Thyroid gland (tissue), 4 donors: ENCODE measurements at regions not wholly inside any gene's neighbourhood (a gene's known extent, or its start where the extent isn't known, plus 50 kb on each side); places are given as distances from the start of the nearest gene placed in this dataset.

Experiments used
- DNase-seq, 2 donors: peaks; one replicate each; pipeline ENCODE4 v3.0.0-alpha.2; 2019
- H3K27ac ChIP-seq, 3 donors: fragments of 200-600 bp; sonication (generic); 1 replicate in 2 of 3; 2 replicates in 1 of 3; pipeline ENCODE4 v1.5.1; 2016 to 2019; ENCODE audit warnings: mild to moderate bottlenecking in 1 of 3, moderate library complexity in 1 of 3
- H3K27me3 ChIP-seq: fragments of 200-600 bp; sonication (generic); one replicate; pipeline ENCODE4 v1.5.1; 2019
- H3K36me3 ChIP-seq, 2 donors: fragments of 200-600 bp; sonication (generic); one replicate each; pipeline ENCODE4 v1.5.1; 2016 to 2019
- H3K4me1 ChIP-seq, 2 donors: fragments of 200-600 bp; sonication (generic); one replicate each; pipeline ENCODE4 v1.5.1; 2017 to 2019
- H3K4me3 ChIP-seq, 3 donors: fragments of 200-600 bp; sonication (generic); replicated peaks in 1 of 3; 1 replicate in 2 of 3; 2 replicates in 1 of 3; pipeline ENCODE4 v1.5.1; 2016; ENCODE audit warnings: mild to moderate bottlenecking in 1 of 3
- H3K9me3 ChIP-seq: fragments of 200-600 bp; sonication (generic); one replicate; pipeline ENCODE4 v1.5.1; 2017
- CTCF ChIP-seq, 6 experiments: fragments of 200-600 bp in 3 of 6; fragments of 450-650 bp in 3 of 6; sonication (generic) in 3 of 6; IDR thresholded peaks; one replicate each; pipeline ENCODE4 v1.5.1; 2016 to 2019; ENCODE audit warnings: antibody characterized with exemption in 6 of 6, mild to moderate bottlenecking in 2 of 6, inconsistent platforms in 1 of 6, moderate library complexity in 1 of 6
- POLR2A ChIP-seq, 2 donors: fragments of 450-650 bp; IDR thresholded peaks; one replicate each; pipeline ENCODE4 v1.6.1; 2017; ENCODE audit warnings: antibody characterized with exemption in 2 of 2, mild to moderate bottlenecking in 2 of 2, moderate library complexity in 1 of 2
- WGBS, 2 donors: methylation state at CpG; one replicate each; pipeline ENCODE4 v1.1.5; 2017; 5-methylcytosine and 5-hydroxymethylcytosine counted together
- intact Hi-C: fragments of 100-400 bp; cut with DNase I; formaldehyde crosslinking; loops from one replicate; pipeline ENCODE4 v1.15.1; 2023

DNA sequence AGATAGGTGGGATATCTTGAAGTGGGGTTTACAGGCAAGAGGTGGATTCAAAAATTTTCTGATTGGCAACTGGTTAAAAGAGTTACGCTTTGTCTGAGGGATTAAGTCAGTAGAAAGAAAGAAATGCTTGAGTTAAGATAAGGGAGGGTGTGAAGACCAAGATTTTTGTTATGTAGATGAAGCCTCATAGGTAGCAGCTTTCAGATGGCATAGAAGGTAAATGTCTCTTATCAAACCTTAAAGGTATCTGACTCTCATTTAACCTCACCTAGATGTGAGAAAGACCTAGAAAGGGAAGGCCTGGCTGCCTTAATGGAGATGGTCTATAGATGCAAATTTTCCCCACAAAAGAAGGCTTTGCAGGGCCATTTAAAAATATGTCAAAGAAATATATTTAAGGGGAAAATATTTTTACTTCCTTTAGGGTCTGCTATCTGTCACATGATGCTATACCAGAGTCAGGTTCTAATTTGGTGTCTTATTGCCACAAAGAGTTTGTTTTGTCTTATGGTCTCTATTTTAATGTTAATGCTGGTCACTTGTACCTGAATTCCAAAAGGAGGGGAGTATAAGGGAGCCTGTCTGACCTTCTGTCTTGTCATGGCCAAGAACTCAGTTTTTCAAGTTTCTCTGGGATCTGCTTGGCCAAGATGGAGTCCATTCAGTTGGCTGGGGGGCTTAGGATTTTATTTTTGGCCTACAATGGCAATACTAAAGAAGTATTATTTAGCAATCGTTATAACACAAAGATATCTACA is 699.1 kb upstream of the AMOT start:
- Histone ChIP-seq H3K36me3 (no peaks in the 10 kb centered on the region), H3K27ac (no peak overlapping the region), H3K4me1 (no peaks in the 10 kb centered on the region), H3K9me3 (no peaks in the 10 kb centered on the region), H3K4me3 (no peak overlapping the region), H3K27me3 (no peaks in the 10 kb centered on the region)
- intact Hi-C loops, result no loop called here
- WGBS, 2 donors, result 94% methylated on average over 2 of the region's 2 CpGs
- no peak for TF ChIP-seq POLR2A (IDR thresholded peaks at IDR 0.05)
- no peak for TF ChIP-seq CTCF (IDR thresholded peaks at IDR 0.05)
- DNase-seq, result no peak

DNA sequence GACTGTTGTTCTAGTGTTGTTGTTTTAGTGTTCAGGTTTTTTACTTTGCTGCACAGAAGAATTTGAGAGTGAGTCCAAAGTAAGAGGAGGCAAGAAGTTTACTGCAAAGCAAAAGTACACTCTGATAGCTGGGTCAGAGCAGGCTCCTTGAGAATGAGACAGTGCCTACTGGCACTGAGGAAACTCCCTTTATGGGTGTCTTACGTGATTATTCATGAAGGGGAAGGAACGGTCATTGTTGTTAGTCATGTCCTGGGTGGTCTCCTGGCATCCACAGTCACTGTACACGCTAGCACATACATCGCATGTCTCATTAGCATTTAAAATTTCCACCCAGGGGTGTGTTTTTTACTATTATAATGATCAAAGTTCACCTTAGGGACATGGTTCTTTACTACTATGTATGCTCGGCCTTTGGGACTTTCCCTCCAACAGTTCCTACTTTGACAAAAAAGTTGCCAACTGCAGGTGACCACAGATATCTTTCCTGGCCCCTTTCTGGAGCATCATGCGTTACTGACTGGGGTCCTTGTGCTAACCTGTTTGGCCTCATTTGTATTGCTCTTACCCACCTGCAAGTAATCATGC is 688.9 kb upstream of the AMOT start:
- TF ChIP-seq CTCF (IDR thresholded peaks at IDR 0.05) (no peak), POLR2A (IDR thresholded peaks at IDR 0.05) (no peak)
- intact Hi-C loops, result no loop called here
- H3K36me3 ChIP-seq, result no peaks in the 10 kb centered on the region
- H3K27me3 ChIP-seq, result no peaks in the 10 kb centered on the region
- WGBS, 2 donors, result 71 to 91% methylated on average over 5 to 6 of the region's 6 CpGs
- DNase-seq, result no peak
- no peaks in the 10 kb centered on the region for H3K4me1 ChIP-seq
- H3K9me3 ChIP-seq, result no peaks in the 10 kb centered on the region
- H3K27ac ChIP-seq, result no peak overlapping the region
- no peak overlapping the region for H3K4me3 ChIP-seq

- H3K4me3 ChIP-seq, result no peak overlapping the region
- intact Hi-C loops, result no loop called here
- DNase-seq, result no peak
- no peaks in the 10 kb centered on the region for H3K4me1 ChIP-seq
- no peak overlapping the region for H3K27ac ChIP-seq
- no peaks in the 10 kb centered on the region for H3K9me3 ChIP-seq
- no peaks in the 10 kb centered on the region for H3K36me3 ChIP-seq
- no peaks in the 10 kb centered on the region for H3K27me3 ChIP-seq
- TF ChIP-seq POLR2A (IDR thresholded peaks at IDR 0.05) (no peak), CTCF (IDR thresholded peaks at IDR 0.05) (no peak)
- WGBS, 2 donors, result 87% methylated on average over 3 of the region's 3 CpGs
These were observed 682.2 kb upstream of the AMOT start for GRCh38 chrX:113522814-113523213.

DNA sequence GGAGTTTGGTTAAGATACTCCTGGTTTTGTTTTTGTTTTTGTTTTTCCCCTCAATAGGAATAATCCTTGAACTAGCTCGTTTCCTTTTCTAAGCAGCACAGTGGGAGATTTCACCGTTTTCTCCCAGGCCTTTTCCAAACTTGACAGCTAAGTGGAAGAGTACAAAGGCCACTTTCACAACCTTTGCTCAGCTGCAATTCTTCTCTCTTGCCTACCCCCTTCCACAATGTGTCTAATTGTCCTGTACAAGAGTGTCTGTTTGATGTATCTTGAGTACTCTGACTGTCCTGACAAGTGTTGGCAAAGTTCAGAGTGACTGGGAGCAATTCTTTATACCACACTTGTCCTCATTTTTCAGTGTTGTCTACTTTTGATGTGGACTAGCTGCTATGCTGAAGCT is 674.3 kb upstream of the AMOT start:
- intact Hi-C loops, result no loop called here
- Histone ChIP-seq H3K9me3 (no peaks in the 10 kb centered on the region), H3K4me1 (no peaks in the 10 kb centered on the region), H3K27me3 (no peaks in the 10 kb centered on the region), H3K4me3 (no peak overlapping the region), H3K36me3 (no peaks in the 10 kb centered on the region), H3K27ac (no peak overlapping the region)
- DNase-seq, result no peak
- WGBS, 2 donors, result 23 to 24% methylated on average over 2 of the region's 2 CpGs
- TF ChIP-seq CTCF (IDR thresholded peaks at IDR 0.05) (no peak), POLR2A (IDR thresholded peaks at IDR 0.05) (no peak)

DNA sequence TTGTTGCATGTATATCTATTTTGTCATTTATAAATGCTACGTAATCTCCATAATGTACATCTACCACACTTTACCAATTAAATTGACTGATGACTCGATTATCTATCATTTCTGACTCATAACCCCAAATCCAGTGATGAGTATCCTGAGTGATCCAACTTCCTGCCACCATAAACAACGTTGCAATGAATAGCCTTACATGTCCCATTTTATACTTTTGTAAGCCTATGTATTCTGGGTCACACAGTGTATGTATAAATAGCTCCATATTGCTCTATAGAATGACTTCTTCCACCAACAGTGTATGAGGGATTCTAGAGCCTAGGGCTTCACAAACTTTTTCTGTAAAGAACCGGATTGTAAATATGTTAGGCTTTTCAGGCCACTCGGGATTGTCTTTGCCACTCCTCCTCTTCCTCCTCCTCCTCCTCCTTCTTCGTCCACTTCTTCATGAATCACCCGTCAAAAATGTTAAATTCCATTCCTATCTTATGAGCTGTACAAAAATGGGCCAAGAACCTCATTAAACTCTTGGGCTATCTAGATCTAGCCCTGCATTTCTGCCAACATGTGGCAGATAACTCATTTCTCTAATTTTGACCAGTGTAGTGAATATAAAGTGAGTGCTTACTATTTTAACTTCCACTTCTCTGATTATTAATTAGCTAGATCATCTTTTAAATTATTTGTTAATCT is 672.2 kb upstream of the AMOT start:
- intact Hi-C loops, result no loop called here
- Histone ChIP-seq H3K27ac (no peak overlapping the region), H3K4me1 (no peaks in the 10 kb centered on the region), H3K27me3 (no peaks in the 10 kb centered on the region), H3K9me3 (no peaks in the 10 kb centered on the region), H3K36me3 (no peaks in the 10 kb centered on the region), H3K4me3 (no peak overlapping the region)
- DNase-seq, result no peak
- 72 to 81% methylated on average over 7 of the region's 7 CpGs for WGBS, 2 donors
- TF ChIP-seq CTCF (IDR thresholded peaks at IDR 0.05), result no peak
- no peak for TF ChIP-seq POLR2A (IDR thresholded peaks at IDR 0.05)
